Sigmoid colon (tissue), 6 donors: ENCODE measurements at regions not wholly inside any gene's neighbourhood (a gene's known extent, or its start where the extent isn't known, plus 50 kb on each side); places are given as distances from the start of the nearest gene placed in this dataset.

Experiments used
- DNase-seq: peaks from one replicate; pipeline ENCODE4 v3.0.0-alpha.2; 2019
- H3K27ac ChIP-seq, 4 donors: fragments of 200-600 bp; sonication (generic); one replicate each; pipeline ENCODE4 v1.5.1; 2016 to 2019; ENCODE audit warnings: mild to moderate bottlenecking in 1 of 4
- H3K27me3 ChIP-seq, 3 donors: fragments of 200-600 bp; sonication (generic); one replicate each; pipeline ENCODE4 v1.5.1; 2019; ENCODE audit warnings: mild to moderate bottlenecking in 1 of 3
- H3K36me3 ChIP-seq, 4 donors: fragments of 200-600 bp; sonication (generic); one replicate each; pipeline ENCODE4 v1.5.1; 2016 to 2019
- H3K4me1 ChIP-seq, 4 donors: fragments of 200-600 bp; sonication (generic); one replicate each; pipeline ENCODE4 v1.5.1; 2017 to 2019
- H3K4me3 ChIP-seq, 4 donors: fragments of 200-600 bp; sonication (generic); one replicate each; pipeline ENCODE4 v1.5.1; 2017 to 2019; ENCODE audit warnings: mild to moderate bottlenecking in 2 of 4, moderate library complexity in 1 of 4
- H3K9me3 ChIP-seq, 4 donors: fragments of 200-600 bp in 3 of 4; sonication (generic) in 3 of 4; one replicate each; pipeline versions ENCODE4 v1.5.1 to v1.6.1; 2013 to 2019
- CTCF ChIP-seq, 4 experiments: fragments of 450-650 bp in 3 of 4; fragments of 200-600 bp in 1 of 4; IDR thresholded peaks; one replicate each; pipeline ENCODE4 v1.5.1; 2016 to 2019; ENCODE audit warnings: antibody characterized with exemption in 4 of 4, mild to moderate bottlenecking in 3 of 4, moderate library complexity in 2 of 4
- EP300 ChIP-seq, 4 donors: sonication (generic); formaldehyde crosslinking; IDR thresholded peaks; one replicate each; pipeline ENCODE4 v1.6.1; 2017; ENCODE audit warnings: antibody characterized with exemption in 4 of 4
- POLR2A ChIP-seq, 2 donors: fragments of 450-650 bp; IDR thresholded peaks; one replicate each; pipeline ENCODE4 v1.6.1; 2016; ENCODE audit warnings: antibody characterized with exemption in 2 of 2, mild to moderate bottlenecking in 2 of 2, moderate library complexity in 2 of 2
- POLR2AphosphoS5 ChIP-seq, 4 donors: sonication (generic); formaldehyde crosslinking; IDR thresholded peaks; one replicate each; pipeline ENCODE4 v1.6.1; 2017; ENCODE audit warnings: antibody characterized with exemption in 4 of 4
- WGBS, 2 donors: extraction: QIAGEN DNeasy Blood & Tissue Kit; methylation state at CpG; one replicate each; pipeline ENCODE4 v1.1.7; 2013; 5-methylcytosine and 5-hydroxymethylcytosine counted together
- intact Hi-C: fragments of 100-400 bp; cut with DNase I; formaldehyde crosslinking; loops from one replicate; pipeline ENCODE4 v1.15.1; 2023
- donor health status: healthy with polysubstance abuse.
- donor health status: healthy.

DNA sequence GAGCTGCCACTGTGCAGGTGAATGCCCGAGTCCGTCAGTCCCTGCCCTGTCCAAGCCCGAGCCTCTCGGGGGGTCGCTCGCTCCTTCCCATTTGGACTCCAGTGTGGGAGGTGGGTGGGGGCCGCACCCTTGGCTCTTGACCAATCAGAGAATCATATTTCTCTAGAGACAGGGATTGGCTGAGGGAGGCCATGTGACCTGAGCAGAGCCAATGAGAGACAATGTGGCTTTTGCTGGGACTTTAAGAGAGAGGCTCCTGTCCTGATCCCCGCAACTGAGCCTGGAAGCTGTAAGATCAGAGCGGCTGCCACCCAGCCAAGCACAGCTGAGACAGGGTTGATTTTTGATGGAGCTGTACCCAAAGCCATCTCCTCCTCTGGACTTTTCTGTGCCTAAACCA, 199.3 kb downstream of the TFAP2C start:
- no peaks in the 10 kb centered on the region for H3K27me3 ChIP-seq
- H3K27ac ChIP-seq: peak overlapping the region in 3 of 4 donors; percentile 46 to 91 (median 87)
- H3K4me1 ChIP-seq: peaks cover 0 to 55% (median 28%) of the 10 kb centered on the region in 4 donors
- intact Hi-C loops: no loop called here
- 92 to 95% methylated on average over 9 of the region's 9 CpGs for WGBS, 2 donors
- no peak for DNase-seq
- H3K9me3 ChIP-seq: no peaks in the 10 kb centered on the region
- no peak overlapping the region for H3K4me3 ChIP-seq
- H3K36me3 ChIP-seq: no peaks in the 10 kb centered on the region
- no peak for TF ChIP-seq EP300 (IDR thresholded peaks at IDR 0.05)
- TF ChIP-seq POLR2A (IDR thresholded peaks at IDR 0.05): no peak
- TF ChIP-seq POLR2AphosphoS5 (IDR thresholded peaks at IDR 0.05): no peak
- no peak for TF ChIP-seq CTCF (IDR thresholded peaks at IDR 0.05)

DNA sequence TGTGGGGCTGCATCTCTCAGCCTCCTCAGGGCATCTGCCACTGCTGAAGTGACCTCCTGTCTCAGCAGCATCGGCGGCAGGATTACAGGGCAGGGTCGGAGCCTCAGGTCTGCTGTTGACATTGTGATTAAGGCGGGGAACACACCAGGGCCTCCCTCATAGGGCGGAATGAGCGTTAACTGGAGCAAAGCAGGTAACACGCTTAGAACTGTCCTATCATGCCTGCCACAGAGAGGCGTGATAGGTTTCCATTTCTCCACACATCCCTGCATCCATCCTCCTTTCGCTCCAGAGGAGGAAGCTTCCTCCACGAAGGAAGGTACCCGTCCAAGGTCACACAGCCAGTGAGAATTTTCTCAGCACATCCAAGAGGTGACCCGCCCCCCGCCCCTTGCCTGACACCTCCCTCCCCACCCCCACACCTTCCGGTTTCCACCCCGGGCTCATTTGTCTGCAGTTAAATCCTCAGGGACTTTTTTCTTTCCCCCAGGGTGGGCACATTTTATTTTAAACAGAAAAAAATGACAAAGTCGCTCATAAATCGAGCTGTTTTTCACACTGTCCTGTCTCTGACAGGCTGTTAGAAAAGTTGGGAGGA, 200.8 kb downstream of the TFAP2C start:
- Histone ChIP-seq H3K9me3 (no peaks in the 10 kb centered on the region), H3K27me3 (no peaks in the 10 kb centered on the region), H3K4me1 (peaks cover 0 to 59% (median 28%) of the 10 kb centered on the region in 4 donors), H3K36me3 (no peaks in the 10 kb centered on the region), H3K27ac (no peak overlapping the region), H3K4me3 (no peak overlapping the region)
- TF ChIP-seq EP300 (IDR thresholded peaks at IDR 0.05): no peak
- no peak for TF ChIP-seq CTCF (IDR thresholded peaks at IDR 0.05)
- no peak for TF ChIP-seq POLR2AphosphoS5 (IDR thresholded peaks at IDR 0.05)
- no peak for TF ChIP-seq POLR2A (IDR thresholded peaks at IDR 0.05)
- WGBS, 2 donors: 13 to 28% methylated on average over 17 of the region's 17 CpGs
- intact Hi-C loops: no loop called here
- DNase-seq: no peak

DNA sequence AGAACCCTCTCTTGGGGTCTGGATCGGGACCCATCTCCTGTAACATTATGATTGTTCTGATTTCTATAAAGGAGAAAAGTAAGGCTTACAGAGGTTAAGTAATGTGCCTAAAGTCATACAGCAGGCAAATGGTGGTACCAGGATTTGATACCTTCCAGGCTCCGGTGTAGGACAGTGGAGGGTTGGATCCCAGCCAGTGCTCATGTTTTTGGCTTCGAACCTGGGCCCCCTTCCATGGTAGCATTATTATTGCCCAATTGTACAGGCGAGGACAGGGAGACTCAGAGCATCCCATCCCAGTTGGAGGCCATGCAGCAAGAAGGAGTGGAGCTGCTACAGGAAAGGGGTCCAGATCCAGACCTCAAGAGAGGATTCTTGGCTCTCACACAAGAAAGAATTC, 202.7 kb downstream of the TFAP2C start:
- Histone ChIP-seq H3K36me3 (no peaks in the 10 kb centered on the region), H3K4me1 (peaks cover 0 to 55% (median 21%) of the 10 kb centered on the region in 4 donors), H3K27ac (peak overlapping the region in 2 of 4 donors; percentile 36 to 67), H3K27me3 (no peaks in the 10 kb centered on the region), H3K4me3 (no peak overlapping the region), H3K9me3 (no peaks in the 10 kb centered on the region)
- peak in 3 of 4 donors; percentile 5 to 74 (median 38) for TF ChIP-seq POLR2AphosphoS5 (IDR thresholded peaks at IDR 0.05)
- no peak for TF ChIP-seq CTCF (IDR thresholded peaks at IDR 0.05)
- TF ChIP-seq EP300 (IDR thresholded peaks at IDR 0.05): peak in 1 of 4 donors; percentile 36
- no peak for TF ChIP-seq POLR2A (IDR thresholded peaks at IDR 0.05)
- intact Hi-C loops: no loop called here
- WGBS, 2 donors: 55 to 70% methylated on average over 4 of the region's 4 CpGs
- DNase-seq: peak; percentile 85

GRCh38 chr20:56833427-56833826, 204.3 kb downstream of the TFAP2C start:
- TF ChIP-seq EP300 (IDR thresholded peaks at IDR 0.05) (no peak), POLR2A (IDR thresholded peaks at IDR 0.05) (no peak), POLR2AphosphoS5 (IDR thresholded peaks at IDR 0.05) (no peak), CTCF (IDR thresholded peaks at IDR 0.05) (no peak)
- Histone ChIP-seq H3K27me3 (no peaks in the 10 kb centered on the region), H3K9me3 (no peaks in the 10 kb centered on the region), H3K4me3 (no peak overlapping the region), H3K27ac (peak overlapping the region in 1 of 4 donors; percentile 12), H3K4me1 (peaks cover 0 to 41% (median 6%) of the 10 kb centered on the region in 4 donors), H3K36me3 (no peaks in the 10 kb centered on the region)
- DNase-seq: no peak
- 63 to 74% methylated on average over 5 of the region's 5 CpGs for WGBS, 2 donors
- intact Hi-C loops: no loop called here
